ENCODE measurements at regions not wholly inside any gene's neighbourhood (a gene's known extent, or its start where the extent isn't known, plus 50 kb on each side); places are given as distances from the start of the nearest gene placed in this dataset.

DNA sequence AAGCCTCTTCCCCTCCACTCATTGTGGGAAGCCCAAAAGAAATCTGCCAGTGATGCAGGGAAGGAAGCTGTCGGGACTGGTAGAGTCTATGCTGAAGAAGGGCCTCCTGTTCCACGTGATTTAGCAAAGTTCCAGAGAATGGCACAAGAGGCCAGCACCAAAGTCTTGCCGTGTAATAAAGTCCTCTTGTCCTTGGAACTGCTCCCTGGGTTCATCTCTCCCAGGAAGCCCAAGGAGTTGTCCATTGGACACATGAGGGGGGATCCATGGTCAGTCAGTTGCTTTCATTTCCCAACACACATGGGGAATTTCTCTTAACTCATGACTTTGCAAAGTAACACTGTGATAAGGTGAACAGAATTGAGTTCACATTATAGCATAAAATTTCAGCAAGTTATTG, 116.1 kb upstream of the RAB4A start:
- H3K36me3 Mint-ChIP-seq (ENCODE audit: low read depth): no peaks in the 10 kb centered on the region
- no peak overlapping the region for H3K4me3 Mint-ChIP-seq
- H3K9me2 ChIP-seq (ENCODE audit: insufficient read depth): peaks cover 4% of the 10 kb centered on the region; the same call in 1 of the 2 replicates
- H3K4me1 ChIP-seq (ENCODE audit: insufficient read depth): peaks cover 18% of the 10 kb centered on the region; the same call in 1 of the 2 replicates
- no peak overlapping the region for H3K4me2 ChIP-seq
- H2AFZ ChIP-seq: no peak overlapping the region; the same call in 1 of the 2 replicates
- H3K27ac Mint-ChIP-seq: no peak overlapping the region; the same call in 1 of the 2 replicates
- 0 out of 2 replicates have a peak, but pooled peaks cover 3% of the 10 kb centered on the region for H3F3A ChIP-seq (replicated peaks; ENCODE audit: low read depth)
- H3K36me3 ChIP-seq (ENCODE audit: insufficient read depth): no peaks in the 10 kb centered on the region
- peaks cover 4% of the 10 kb centered on the region for H3K27me3 Mint-ChIP-seq (ENCODE audit: insufficient read depth, low read depth, poor library complexity)
- no peaks in the 10 kb centered on the region for H3K9me3 Mint-ChIP-seq
- DNase-seq (ENCODE audit: low spot score) (no peak), ATAC-seq (no peak)
- peaks cover 17% of the 10 kb centered on the region for H3K4me1 Mint-ChIP-seq
- no peak overlapping the region for H3K4me3 ChIP-seq
- H3K27ac ChIP-seq (ENCODE audit: low read depth): no peak overlapping the region
- no peaks in the 10 kb centered on the region for H3K27me3 ChIP-seq (ENCODE audit: insufficient read depth)
- TF ChIP-seq, protein P1, sequence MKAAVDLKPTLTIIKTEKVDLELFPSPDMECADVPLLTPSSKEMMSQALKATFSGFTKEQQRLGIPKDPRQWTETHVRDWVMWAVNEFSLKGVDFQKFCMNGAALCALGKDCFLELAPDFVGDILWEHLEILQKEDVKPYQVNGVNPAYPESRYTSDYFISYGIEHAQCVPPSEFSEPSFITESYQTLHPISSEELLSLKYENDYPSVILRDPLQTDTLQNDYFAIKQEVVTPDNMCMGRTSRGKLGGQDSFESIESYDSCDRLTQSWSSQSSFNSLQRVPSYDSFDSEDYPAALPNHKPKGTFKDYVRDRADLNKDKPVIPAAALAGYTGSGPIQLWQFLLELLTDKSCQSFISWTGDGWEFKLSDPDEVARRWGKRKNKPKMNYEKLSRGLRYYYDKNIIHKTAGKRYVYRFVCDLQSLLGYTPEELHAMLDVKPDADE (IDR thresholded peaks at IDR 0.05): no peak
- no peak for TF ChIP-seq EZH2 (IDR thresholded peaks at IDR 0.05; ENCODE audit: low read depth, unreplicated experiment)
- TF ChIP-seq NANOG (IDR thresholded peaks at IDR 0.05; ENCODE audit: borderline replicate concordance): no peak
- no peak for TF ChIP-seq ZNF331 (CRISPR knock-in tag; IDR thresholded peaks at IDR 0.05; ENCODE audit: low read depth)
- no peaks in the 10 kb centered on the region for H4K20me1 ChIP-seq (replicated peaks; ENCODE audit: insufficient read depth)
- no peaks in the 10 kb centered on the region for H3K79me2 ChIP-seq (replicated peaks; ENCODE audit: insufficient read depth)

DNA sequence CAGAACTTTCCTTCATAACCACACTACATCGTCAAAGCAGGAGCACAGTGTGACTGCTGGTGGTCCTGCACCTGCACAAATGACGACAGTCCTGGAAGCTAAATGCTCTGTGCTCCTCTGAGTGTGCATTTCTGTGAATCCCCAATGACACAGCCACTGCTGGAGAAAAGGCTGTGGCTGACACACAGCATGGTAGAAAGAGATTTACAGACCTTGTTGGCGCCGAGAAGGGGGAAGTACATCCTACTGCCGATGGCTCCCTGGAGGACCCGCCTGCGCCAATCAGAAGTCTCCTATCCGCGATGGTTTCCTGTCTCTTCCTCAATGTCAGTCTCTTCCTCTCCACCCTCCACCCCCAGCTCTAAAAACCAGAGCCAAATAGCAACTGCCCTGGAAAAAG, 115.4 kb upstream of the RAB4A start:
- Histone ChIP-seq H3K79me2 (replicated peaks; ENCODE audit: insufficient read depth) (no peaks in the 10 kb centered on the region), H3K27ac (ENCODE audit: low read depth) (no peak overlapping the region), H3K4me2 (no peak overlapping the region), H3K36me3 (ENCODE audit: insufficient read depth) (no peaks in the 10 kb centered on the region), H3K27me3 (ENCODE audit: insufficient read depth) (no peaks in the 10 kb centered on the region), H3K4me1 (ENCODE audit: insufficient read depth) (peaks cover 12% of the 10 kb centered on the region; the same call in 1 of the 2 replicates), H4K20me1 (replicated peaks; ENCODE audit: insufficient read depth) (no peaks in the 10 kb centered on the region), H3K4me3 (no peak overlapping the region), H3K9me2 (ENCODE audit: insufficient read depth) (peaks cover 4% of the 10 kb centered on the region; the same call in 1 of the 2 replicates), H3F3A (replicated peaks; ENCODE audit: low read depth) (no peaks in the 10 kb centered on the region), H2AFZ (no peak overlapping the region)
- Mint-ChIP-seq H3K9me3 (no peaks in the 10 kb centered on the region), H3K4me1 (peaks cover 22% of the 10 kb centered on the region), H3K36me3 (ENCODE audit: low read depth) (no peaks in the 10 kb centered on the region), H3K27ac (no peak overlapping the region), H3K4me3 (no peak overlapping the region), H3K27me3 (ENCODE audit: insufficient read depth, low read depth, poor library complexity) (peaks cover 3% of the 10 kb centered on the region)
- no peak for ATAC-seq
- no peak for DNase-seq (ENCODE audit: low spot score)
- TF ChIP-seq, protein P2, sequence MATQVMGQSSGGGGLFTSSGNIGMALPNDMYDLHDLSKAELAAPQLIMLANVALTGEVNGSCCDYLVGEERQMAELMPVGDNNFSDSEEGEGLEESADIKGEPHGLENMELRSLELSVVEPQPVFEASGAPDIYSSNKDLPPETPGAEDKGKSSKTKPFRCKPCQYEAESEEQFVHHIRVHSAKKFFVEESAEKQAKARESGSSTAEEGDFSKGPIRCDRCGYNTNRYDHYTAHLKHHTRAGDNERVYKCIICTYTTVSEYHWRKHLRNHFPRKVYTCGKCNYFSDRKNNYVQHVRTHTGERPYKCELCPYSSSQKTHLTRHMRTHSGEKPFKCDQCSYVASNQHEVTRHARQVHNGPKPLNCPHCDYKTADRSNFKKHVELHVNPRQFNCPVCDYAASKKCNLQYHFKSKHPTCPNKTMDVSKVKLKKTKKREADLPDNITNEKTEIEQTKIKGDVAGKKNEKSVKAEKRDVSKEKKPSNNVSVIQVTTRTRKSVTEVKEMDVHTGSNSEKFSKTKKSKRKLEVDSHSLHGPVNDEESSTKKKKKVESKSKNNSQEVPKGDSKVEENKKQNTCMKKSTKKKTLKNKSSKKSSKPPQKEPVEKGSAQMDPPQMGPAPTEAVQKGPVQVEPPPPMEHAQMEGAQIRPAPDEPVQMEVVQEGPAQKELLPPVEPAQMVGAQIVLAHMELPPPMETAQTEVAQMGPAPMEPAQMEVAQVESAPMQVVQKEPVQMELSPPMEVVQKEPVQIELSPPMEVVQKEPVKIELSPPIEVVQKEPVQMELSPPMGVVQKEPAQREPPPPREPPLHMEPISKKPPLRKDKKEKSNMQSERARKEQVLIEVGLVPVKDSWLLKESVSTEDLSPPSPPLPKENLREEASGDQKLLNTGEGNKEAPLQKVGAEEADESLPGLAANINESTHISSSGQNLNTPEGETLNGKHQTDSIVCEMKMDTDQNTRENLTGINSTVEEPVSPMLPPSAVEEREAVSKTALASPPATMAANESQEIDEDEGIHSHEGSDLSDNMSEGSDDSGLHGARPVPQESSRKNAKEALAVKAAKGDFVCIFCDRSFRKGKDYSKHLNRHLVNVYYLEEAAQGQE (IDR thresholded peaks at IDR 0.05; ENCODE audit: unreplicated experiment): no peak
- TF ChIP-seq EZH2phosphoT487 (IDR thresholded peaks at IDR 0.05; ENCODE audit: unreplicated experiment) (no peak), EZH2 (IDR thresholded peaks at IDR 0.05; ENCODE audit: low read depth, unreplicated experiment) (no peak), CREB1 (CRISPR knock-in tag; IDR thresholded peaks at IDR 0.05; ENCODE audit: low read depth) (no peak)
- TF ChIP-seq, protein P3, sequence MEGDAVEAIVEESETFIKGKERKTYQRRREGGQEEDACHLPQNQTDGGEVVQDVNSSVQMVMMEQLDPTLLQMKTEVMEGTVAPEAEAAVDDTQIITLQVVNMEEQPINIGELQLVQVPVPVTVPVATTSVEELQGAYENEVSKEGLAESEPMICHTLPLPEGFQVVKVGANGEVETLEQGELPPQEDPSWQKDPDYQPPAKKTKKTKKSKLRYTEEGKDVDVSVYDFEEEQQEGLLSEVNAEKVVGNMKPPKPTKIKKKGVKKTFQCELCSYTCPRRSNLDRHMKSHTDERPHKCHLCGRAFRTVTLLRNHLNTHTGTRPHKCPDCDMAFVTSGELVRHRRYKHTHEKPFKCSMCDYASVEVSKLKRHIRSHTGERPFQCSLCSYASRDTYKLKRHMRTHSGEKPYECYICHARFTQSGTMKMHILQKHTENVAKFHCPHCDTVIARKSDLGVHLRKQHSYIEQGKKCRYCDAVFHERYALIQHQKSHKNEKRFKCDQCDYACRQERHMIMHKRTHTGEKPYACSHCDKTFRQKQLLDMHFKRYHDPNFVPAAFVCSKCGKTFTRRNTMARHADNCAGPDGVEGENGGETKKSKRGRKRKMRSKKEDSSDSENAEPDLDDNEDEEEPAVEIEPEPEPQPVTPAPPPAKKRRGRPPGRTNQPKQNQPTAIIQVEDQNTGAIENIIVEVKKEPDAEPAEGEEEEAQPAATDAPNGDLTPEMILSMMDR (conservative IDR thresholded peaks at IDR 0.05; ENCODE audit: low read depth in 2 of 2): no peak
- TF ChIP-seq, protein P4, sequence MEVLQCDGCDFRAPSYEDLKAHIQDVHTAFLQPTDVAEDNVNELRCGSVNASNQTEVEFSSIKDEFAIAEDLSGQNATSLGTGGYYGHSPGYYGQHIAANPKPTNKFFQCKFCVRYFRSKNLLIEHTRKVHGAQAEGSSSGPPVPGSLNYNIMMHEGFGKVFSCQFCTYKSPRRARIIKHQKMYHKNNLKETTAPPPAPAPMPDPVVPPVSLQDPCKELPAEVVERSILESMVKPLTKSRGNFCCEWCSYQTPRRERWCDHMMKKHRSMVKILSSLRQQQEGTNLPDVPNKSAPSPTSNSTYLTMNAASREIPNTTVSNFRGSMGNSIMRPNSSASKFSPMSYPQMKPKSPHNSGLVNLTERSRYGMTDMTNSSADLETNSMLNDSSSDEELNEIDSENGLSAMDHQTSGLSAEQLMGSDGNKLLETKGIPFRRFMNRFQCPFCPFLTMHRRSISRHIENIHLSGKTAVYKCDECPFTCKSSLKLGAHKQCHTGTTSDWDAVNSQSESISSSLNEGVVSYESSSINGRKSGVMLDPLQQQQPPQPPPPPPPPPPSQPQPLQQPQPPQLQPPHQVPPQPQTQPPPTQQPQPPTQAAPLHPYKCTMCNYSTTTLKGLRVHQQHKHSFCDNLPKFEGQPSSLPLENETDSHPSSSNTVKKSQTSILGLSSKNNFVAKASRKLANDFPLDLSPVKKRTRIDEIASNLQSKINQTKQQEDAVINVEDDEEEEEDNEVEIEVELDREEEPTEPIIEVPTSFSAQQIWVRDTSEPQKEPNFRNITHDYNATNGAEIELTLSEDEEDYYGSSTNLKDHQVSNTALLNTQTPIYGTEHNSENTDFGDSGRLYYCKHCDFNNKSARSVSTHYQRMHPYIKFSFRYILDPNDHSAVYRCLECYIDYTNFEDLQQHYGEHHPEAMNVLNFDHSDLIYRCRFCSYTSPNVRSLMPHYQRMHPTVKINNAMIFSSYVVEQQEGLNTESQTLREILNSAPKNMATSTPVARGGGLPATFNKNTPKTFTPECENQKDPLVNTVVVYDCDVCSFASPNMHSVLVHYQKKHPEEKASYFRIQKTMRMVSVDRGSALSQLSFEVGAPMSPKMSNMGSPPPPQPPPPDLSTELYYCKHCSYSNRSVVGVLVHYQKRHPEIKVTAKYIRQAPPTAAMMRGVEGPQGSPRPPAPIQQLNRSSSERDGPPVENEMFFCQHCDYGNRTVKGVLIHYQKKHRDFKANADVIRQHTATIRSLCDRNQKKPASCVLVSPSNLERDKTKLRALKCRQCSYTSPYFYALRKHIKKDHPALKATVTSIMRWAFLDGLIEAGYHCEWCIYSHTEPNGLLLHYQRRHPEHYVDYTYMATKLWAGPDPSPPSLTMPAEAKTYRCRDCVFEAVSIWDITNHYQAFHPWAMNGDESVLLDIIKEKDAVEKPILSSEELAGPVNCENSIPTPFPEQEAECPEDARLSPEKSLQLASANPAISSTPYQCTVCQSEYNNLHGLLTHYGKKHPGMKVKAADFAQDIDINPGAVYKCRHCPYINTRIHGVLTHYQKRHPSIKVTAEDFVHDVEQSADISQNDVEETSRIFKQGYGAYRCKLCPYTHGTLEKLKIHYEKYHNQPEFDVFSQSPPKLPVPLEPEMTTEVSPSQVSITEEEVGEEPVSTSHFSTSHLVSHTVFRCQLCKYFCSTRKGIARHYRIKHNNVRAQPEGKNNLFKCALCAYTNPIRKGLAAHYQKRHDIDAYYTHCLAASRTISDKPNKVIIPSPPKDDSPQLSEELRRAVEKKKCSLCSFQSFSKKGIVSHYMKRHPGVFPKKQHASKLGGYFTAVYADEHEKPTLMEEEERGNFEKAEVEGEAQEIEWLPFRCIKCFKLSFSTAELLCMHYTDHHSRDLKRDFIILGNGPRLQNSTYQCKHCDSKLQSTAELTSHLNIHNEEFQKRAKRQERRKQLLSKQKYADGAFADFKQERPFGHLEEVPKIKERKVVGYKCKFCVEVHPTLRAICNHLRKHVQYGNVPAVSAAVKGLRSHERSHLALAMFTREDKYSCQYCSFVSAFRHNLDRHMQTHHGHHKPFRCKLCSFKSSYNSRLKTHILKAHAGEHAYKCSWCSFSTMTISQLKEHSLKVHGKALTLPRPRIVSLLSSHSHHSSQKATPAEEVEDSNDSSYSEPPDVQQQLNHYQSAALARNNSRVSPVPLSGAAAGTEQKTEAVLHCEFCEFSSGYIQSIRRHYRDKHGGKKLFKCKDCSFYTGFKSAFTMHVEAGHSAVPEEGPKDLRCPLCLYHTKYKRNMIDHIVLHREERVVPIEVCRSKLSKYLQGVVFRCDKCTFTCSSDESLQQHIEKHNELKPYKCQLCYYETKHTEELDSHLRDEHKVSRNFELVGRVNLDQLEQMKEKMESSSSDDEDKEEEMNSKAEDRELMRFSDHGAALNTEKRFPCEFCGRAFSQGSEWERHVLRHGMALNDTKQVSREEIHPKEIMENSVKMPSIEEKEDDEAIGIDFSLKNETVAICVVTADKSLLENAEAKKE (CRISPR knock-in tag; IDR thresholded peaks at IDR 0.05): no peak

Data from GM23338 (cell line).